MG63 (cell line): ENCODE measurements at regions not wholly inside any gene's neighbourhood (a gene's known extent, or its start where the extent isn't known, plus 50 kb on each side); places are given as distances from the start of the nearest gene placed in this dataset.
A peak's percentile ranks its signal among the peaks of the same experiment; 100 is the strongest.

ENCODE experiments used
- DNase-seq: peaks from one replicate; pipeline ENCODE4 v3.0.0-alpha.2; 2020
- H3K27me3 ChIP-seq: fragments of 250-450 bp; sonication (Bioruptor Pico); 2 replicates; pipeline ENCODE4 v1.5.1; 2020; ENCODE audit warnings: mild to moderate bottlenecking, moderate library complexity
- H3K36me3 ChIP-seq: fragments of 250-450 bp; sonication (Bioruptor Pico); 2 replicates; pipeline ENCODE4 v1.5.1; 2020; ENCODE audit warnings: mild to moderate bottlenecking, moderate library complexity
- H3K4me3 ChIP-seq: fragments of 250-450 bp; sonication (Bioruptor Pico); 2 replicates; pipeline ENCODE4 v1.5.1; 2020; ENCODE audit warnings: mild to moderate bottlenecking, moderate library complexity
- H3K9me3 ChIP-seq: fragments of 250-450 bp; sonication (Bioruptor Pico); 2 replicates; pipeline ENCODE4 v1.5.1; 2020; ENCODE audit warnings: mild to moderate bottlenecking, moderate library complexity

GRCh38 chr11:108994887-108995286 is 330.0 kb downstream of the DDX10 start:
- H3K4me3 ChIP-seq, result no peak overlapping the region

GRCh38 chr11:108997826-108998225 is 333.0 kb downstream of the DDX10 start:
- Histone ChIP-seq H3K36me3 (no peaks in the 10 kb centered on the region), H3K4me3 (no peak overlapping the region), H3K9me3 (peaks cover 3% of the 10 kb centered on the region), H3K27me3 (no peaks in the 10 kb centered on the region)
- DNase-seq, result no peak

More at GRCh38 chr11:108994887-108995286, 330.0 kb downstream of the DDX10 start:
- Histone ChIP-seq H3K9me3 (peaks cover 3% of the 10 kb centered on the region), H3K36me3 (no peaks in the 10 kb centered on the region), H3K27me3 (no peaks in the 10 kb centered on the region)
- DNase-seq, result no peak

- no peaks in the 10 kb centered on the region for H3K36me3 ChIP-seq
- no peaks in the 10 kb centered on the region for H3K27me3 ChIP-seq
- H3K4me3 ChIP-seq, result no peak overlapping the region
- no peak for DNase-seq
- H3K9me3 ChIP-seq, result peaks cover 3% of the 10 kb centered on the region
These were observed 335.7 kb downstream of the DDX10 start for GRCh38 chr11:109000531-109000930.

- no peak for DNase-seq
- no peak overlapping the region for H3K4me3 ChIP-seq
- H3K27me3 ChIP-seq, result no peaks in the 10 kb centered on the region
- no peaks in the 10 kb centered on the region for H3K36me3 ChIP-seq
- H3K9me3 ChIP-seq, result peaks cover 3% of the 10 kb centered on the region
These were observed 336.7 kb downstream of the DDX10 start for GRCh38 chr11:109001585-109001984.

- H3K4me3 ChIP-seq, result no peak overlapping the region
- no peaks in the 10 kb centered on the region for H3K9me3 ChIP-seq
- no peaks in the 10 kb centered on the region for H3K27me3 ChIP-seq
- no peak for DNase-seq
- no peaks in the 10 kb centered on the region for H3K36me3 ChIP-seq
These were observed 348.1 kb downstream of the DDX10 start for GRCh38 chr11:109012991-109013390.

GRCh38 chr11:109015283-109015682 is 350.4 kb downstream of the DDX10 start:
- DNase-seq, result no peak
- H3K9me3 ChIP-seq, result no peaks in the 10 kb centered on the region

GRCh38 chr11:109016724-109017123 is 351.9 kb downstream of the DDX10 start:
- Histone ChIP-seq H3K9me3 (no peaks in the 10 kb centered on the region), H3K27me3 (no peaks in the 10 kb centered on the region), H3K36me3 (no peaks in the 10 kb centered on the region), H3K4me3 (no peak overlapping the region)
- DNase-seq, result no peak

More at GRCh38 chr11:109015283-109015682, 350.4 kb downstream of the DDX10 start:
- Histone ChIP-seq H3K27me3 (no peaks in the 10 kb centered on the region), H3K36me3 (no peaks in the 10 kb centered on the region), H3K4me3 (no peak overlapping the region)

GRCh38 chr11:109017489-109017888 is 352.6 kb downstream of the DDX10 start:
- no peaks in the 10 kb centered on the region for H3K27me3 ChIP-seq
- H3K36me3 ChIP-seq, result no peaks in the 10 kb centered on the region
- DNase-seq, result no peak
- no peaks in the 10 kb centered on the region for H3K9me3 ChIP-seq
- no peak overlapping the region for H3K4me3 ChIP-seq

- H3K27me3 ChIP-seq, result no peaks in the 10 kb centered on the region
- H3K4me3 ChIP-seq, result no peak overlapping the region
- no peaks in the 10 kb centered on the region for H3K36me3 ChIP-seq
- no peak for DNase-seq
- no peaks in the 10 kb centered on the region for H3K9me3 ChIP-seq
These were observed 353.8 kb downstream of the DDX10 start for GRCh38 chr11:109018639-109019038.

- no peak overlapping the region for H3K4me3 ChIP-seq
- no peaks in the 10 kb centered on the region for H3K36me3 ChIP-seq
- H3K27me3 ChIP-seq, result no peaks in the 10 kb centered on the region
- H3K9me3 ChIP-seq, result no peaks in the 10 kb centered on the region
- no peak for DNase-seq
These were observed 354.6 kb downstream of the DDX10 start for GRCh38 chr11:109019342-109019936.

- DNase-seq, result no peak
- H3K9me3 ChIP-seq, result no peaks in the 10 kb centered on the region
- no peak overlapping the region for H3K4me3 ChIP-seq
- H3K27me3 ChIP-seq, result no peaks in the 10 kb centered on the region
- no peaks in the 10 kb centered on the region for H3K36me3 ChIP-seq
These were observed 358.2 kb downstream of the DDX10 start for GRCh38 chr11:109023036-109023435.

GRCh38 chr11:109026891-109027489 is 362.1 kb downstream of the DDX10 start:
- Histone ChIP-seq H3K9me3 (no peaks in the 10 kb centered on the region), H3K27me3 (no peaks in the 10 kb centered on the region), H3K4me3 (no peak overlapping the region), H3K36me3 (no peaks in the 10 kb centered on the region)
- DNase-seq, result no peak

- Histone ChIP-seq H3K27me3 (no peaks in the 10 kb centered on the region), H3K9me3 (no peaks in the 10 kb centered on the region; the same call in 1 of the 2 replicates), H3K4me3 (no peak overlapping the region), H3K36me3 (no peaks in the 10 kb centered on the region)
- no peak for DNase-seq
These were observed 363.0 kb downstream of the DDX10 start for GRCh38 chr11:109027851-109028250.

GRCh38 chr11:109029927-109030326 is 365.1 kb downstream of the DDX10 start:
- H3K4me3 ChIP-seq, result no peak overlapping the region
- no peaks in the 10 kb centered on the region for H3K27me3 ChIP-seq
- peaks cover 3% of the 10 kb centered on the region for H3K36me3 ChIP-seq
- H3K9me3 ChIP-seq, result peaks cover 11% of the 10 kb centered on the region
- DNase-seq, result no peak

GRCh38 chr11:109033627-109034338 is 368.9 kb downstream of the DDX10 start:
- Histone ChIP-seq H3K9me3 (peaks cover 16% of the 10 kb centered on the region), H3K27me3 (no peaks in the 10 kb centered on the region), H3K4me3 (no peak overlapping the region), H3K36me3 (peaks cover 3% of the 10 kb centered on the region)
- DNase-seq, result peak; percentile 47

GRCh38 chr11:109034339-109034696 is 369.4 kb downstream of the DDX10 start:
- DNase-seq, result no peak
- Histone ChIP-seq H3K4me3 (no peak overlapping the region), H3K9me3 (peaks cover 16% of the 10 kb centered on the region), H3K36me3 (peaks cover 3% of the 10 kb centered on the region), H3K27me3 (no peaks in the 10 kb centered on the region)

GRCh38 chr11:109035284-109035683 is 370.4 kb downstream of the DDX10 start:
- Histone ChIP-seq H3K27me3 (no peaks in the 10 kb centered on the region), H3K4me3 (no peak overlapping the region), H3K36me3 (peaks cover 3% of the 10 kb centered on the region), H3K9me3 (peaks cover 16% of the 10 kb centered on the region)
- no peak for DNase-seq

- no peak overlapping the region for H3K4me3 ChIP-seq
- H3K9me3 ChIP-seq, result peaks cover 16% of the 10 kb centered on the region
- no peaks in the 10 kb centered on the region for H3K27me3 ChIP-seq
- no peak for DNase-seq
- peaks cover 3% of the 10 kb centered on the region for H3K36me3 ChIP-seq
These were observed 371.1 kb downstream of the DDX10 start for GRCh38 chr11:109036011-109036410.
